GM13977 (cell line): ENCODE measurements at regions not wholly inside any gene's neighbourhood (a gene's known extent, or its start where the extent isn't known, plus 50 kb on each side); places are given as distances from the start of the nearest gene placed in this dataset.

ENCODE experiments used
- DNase-seq: peaks from one replicate; pipeline ENCODE4 v3.0.0; 2012; ENCODE audit warnings: low spot score
- in situ Hi-C: fragments of 300-500 bp; cut with MboI; formaldehyde crosslinking; loops from one replicate; pipeline ENCODE4 v1.12.0; 2022; ENCODE audit warnings: low sequenced_read_pairs, low pct_unique_long_range_greater_than_20kb, mixed read lengths, inconsistent platforms; ENCODE audit not compliant: unreplicated experiment
- TF ChIP-seq, protein P1 (sequence below): IDR thresholded peaks from 2 replicates; pipeline ENCODE4 v1.5.1; 2012; ENCODE audit warnings: mild to moderate bottlenecking, control low read depth; ENCODE audit not compliant: insufficient read depth; ENCODE audit errors: extremely low read depth, missing control alignments

DNA sequence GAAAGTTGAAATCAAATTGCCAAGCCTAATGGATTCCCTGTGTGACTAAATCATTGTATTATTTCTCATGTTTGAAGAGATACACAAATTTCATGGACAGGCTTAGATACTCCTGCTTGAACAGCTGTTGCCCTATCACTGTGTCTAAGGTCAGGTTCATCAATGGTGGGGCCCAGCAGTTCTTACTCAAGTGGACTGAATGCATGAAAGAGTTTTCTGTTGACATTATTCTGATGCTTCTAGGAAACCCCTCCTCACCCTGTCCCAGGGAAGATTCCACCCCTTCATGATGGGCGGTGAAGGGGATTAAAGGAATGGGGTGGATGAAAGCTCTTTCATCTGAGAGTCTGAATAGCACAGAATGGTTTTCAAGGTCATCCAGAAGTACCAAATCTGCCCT is 148.8 kb downstream of the INO80D start:
- no peak for DNase-seq
- TF ChIP-seq, protein P1, sequence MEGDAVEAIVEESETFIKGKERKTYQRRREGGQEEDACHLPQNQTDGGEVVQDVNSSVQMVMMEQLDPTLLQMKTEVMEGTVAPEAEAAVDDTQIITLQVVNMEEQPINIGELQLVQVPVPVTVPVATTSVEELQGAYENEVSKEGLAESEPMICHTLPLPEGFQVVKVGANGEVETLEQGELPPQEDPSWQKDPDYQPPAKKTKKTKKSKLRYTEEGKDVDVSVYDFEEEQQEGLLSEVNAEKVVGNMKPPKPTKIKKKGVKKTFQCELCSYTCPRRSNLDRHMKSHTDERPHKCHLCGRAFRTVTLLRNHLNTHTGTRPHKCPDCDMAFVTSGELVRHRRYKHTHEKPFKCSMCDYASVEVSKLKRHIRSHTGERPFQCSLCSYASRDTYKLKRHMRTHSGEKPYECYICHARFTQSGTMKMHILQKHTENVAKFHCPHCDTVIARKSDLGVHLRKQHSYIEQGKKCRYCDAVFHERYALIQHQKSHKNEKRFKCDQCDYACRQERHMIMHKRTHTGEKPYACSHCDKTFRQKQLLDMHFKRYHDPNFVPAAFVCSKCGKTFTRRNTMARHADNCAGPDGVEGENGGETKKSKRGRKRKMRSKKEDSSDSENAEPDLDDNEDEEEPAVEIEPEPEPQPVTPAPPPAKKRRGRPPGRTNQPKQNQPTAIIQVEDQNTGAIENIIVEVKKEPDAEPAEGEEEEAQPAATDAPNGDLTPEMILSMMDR: no peak
- in situ Hi-C loops: no loop called here

DNA sequence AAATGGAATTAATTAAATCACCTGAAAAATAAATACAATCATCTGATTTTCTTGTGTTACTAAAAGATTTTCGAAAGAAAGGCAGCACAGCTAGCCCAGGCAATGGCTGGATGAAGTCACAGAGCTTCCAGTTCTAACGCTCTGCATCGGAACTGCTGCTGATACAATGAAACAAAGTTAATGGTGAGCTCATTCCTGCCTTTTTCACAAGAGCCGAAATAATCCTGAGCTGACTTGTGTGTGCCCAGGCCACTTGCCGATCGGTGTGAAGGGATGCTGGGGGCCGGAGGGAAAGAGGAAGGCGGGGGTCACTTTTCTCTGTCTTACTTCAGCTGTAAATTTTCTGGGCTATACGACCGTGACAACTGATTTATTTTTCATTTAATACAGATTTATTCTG is 149.5 kb downstream of the INO80D start:
- in situ Hi-C loops: no loop called here
- TF ChIP-seq, protein P1: no peak
- DNase-seq: no peak

DNA sequence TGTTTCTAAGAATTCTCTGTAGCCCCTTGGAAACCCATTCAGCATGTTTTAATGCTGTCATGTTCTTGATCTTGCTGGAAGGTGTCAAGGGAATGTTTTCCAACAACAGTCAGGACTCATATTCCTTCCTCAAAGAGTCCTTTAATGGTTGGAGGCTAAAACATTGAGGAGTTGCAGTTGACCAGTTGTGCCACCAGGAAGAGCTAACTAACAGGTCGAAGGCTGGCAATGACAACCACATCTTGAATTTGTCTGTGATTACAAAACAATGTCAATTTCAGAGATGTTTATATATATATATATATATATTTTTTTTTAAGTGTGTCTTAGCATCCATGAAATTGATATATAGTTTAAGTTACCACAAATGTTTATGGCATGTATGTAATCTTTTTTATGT is 151.5 kb downstream of the INO80D start:
- DNase-seq: no peak
- TF ChIP-seq, protein P1: no peak
- in situ Hi-C loops: no loop called here

DNA sequence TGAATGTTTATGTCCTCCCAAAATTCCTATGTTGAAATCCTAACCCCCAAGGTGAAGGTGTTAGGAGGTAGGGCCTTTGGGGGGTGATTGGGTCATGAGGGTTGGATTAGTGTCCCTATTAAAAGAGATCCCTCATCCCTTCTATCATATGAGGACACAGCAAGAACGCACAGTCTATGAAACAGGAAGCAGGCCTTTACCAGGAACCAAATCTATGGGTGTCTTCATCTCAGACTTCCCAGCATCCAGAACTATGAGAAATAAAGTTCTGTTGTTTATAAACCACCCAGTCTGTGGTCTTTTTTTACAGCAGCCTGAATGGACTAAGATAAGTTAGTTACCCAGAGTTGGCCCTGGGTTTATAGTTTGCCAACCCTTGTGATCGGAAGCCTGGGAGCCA is 153.1 kb downstream of the INO80D start:
- TF ChIP-seq, protein P1: no peak
- in situ Hi-C loops: no loop called here
- no peak for DNase-seq

DNA sequence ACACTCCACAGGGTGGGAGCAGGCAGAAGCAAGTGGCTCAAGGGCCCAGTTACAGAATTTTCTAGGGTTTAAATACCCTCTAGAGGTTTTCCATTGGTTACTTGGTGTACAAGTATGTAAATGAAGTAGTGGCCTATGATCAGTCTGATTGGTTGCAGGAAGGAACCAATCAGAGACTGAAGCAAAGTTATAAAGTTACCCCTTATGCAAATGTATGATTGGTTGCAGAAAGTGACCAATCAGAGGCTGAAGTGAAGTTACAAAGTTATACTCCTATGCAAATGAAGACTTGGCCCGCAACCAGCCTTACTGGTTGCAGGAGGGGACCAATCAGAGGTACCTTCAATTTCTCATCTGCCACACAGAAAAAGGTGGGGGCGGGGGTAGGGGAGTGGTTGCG is 154.6 kb downstream of the INO80D start:
- DNase-seq: no peak
- TF ChIP-seq, protein P1: no peak
- in situ Hi-C loops: no loop called here

DNA sequence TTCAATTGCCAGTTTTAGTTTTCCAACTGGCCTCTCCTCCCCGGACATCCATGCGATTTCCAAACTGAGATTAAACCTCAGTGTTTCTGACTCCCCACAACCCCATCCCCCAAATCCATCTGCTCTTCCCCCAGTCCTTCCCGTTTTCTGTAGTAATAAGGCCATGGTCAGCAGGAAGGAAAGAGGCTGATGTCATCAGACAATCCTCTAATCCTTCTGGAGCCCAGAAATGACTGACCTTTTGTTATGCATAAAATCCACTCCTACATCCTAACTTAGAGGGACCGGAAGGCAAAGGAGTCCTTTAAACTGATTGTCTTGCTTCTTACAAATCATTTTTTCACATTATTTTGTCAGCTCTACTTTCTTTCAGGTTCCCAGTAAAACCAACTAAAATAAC is 155.8 kb downstream of the INO80D start:
- in situ Hi-C loops: no loop called here
- TF ChIP-seq, protein P1: no peak
- DNase-seq: no peak
